ENCODE measurements at regions not wholly inside any gene's neighbourhood (a gene's known extent, or its start where the extent isn't known, plus 50 kb on each side); places are given as distances from the start of the nearest gene placed in this dataset.

DNA sequence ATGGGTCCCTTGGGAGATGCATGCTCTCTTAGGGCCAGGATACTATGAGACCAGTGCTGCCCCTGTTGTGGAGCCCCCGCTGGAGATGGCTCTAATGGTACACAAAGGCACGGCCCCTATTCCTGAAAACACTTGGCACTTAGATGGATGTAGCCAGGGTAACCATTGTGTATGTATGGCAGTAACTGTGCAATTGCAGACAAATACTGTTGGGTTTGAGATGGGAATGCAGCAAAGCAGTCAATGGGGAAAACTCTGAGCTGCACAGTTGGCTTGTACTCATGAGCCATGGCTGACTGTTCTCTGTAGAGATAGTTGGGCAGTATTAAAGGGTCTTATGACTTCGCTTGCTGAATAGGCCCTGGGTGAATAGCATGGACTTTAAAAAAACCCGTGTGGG, 67.9 kb upstream of the NPAP1 start:
- Mint-ChIP-seq H3K27me3 (ENCODE audit: insufficient read depth) (no peaks in the 10 kb centered on the region), H3K27ac (no peak overlapping the region), H3K4me1 (ENCODE audit: low read depth) (no peaks in the 10 kb centered on the region), H3K9me3 (peaks cover 66% of the 10 kb centered on the region), H3K36me3 (ENCODE audit: low read depth) (no peaks in the 10 kb centered on the region; the same call in 1 of the 2 replicates), H3K4me3 (no peak overlapping the region)
- TF ChIP-seq, protein P1, sequence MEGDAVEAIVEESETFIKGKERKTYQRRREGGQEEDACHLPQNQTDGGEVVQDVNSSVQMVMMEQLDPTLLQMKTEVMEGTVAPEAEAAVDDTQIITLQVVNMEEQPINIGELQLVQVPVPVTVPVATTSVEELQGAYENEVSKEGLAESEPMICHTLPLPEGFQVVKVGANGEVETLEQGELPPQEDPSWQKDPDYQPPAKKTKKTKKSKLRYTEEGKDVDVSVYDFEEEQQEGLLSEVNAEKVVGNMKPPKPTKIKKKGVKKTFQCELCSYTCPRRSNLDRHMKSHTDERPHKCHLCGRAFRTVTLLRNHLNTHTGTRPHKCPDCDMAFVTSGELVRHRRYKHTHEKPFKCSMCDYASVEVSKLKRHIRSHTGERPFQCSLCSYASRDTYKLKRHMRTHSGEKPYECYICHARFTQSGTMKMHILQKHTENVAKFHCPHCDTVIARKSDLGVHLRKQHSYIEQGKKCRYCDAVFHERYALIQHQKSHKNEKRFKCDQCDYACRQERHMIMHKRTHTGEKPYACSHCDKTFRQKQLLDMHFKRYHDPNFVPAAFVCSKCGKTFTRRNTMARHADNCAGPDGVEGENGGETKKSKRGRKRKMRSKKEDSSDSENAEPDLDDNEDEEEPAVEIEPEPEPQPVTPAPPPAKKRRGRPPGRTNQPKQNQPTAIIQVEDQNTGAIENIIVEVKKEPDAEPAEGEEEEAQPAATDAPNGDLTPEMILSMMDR (IDR thresholded peaks at IDR 0.05) = no peak
- no peak for DNase-seq

DNA sequence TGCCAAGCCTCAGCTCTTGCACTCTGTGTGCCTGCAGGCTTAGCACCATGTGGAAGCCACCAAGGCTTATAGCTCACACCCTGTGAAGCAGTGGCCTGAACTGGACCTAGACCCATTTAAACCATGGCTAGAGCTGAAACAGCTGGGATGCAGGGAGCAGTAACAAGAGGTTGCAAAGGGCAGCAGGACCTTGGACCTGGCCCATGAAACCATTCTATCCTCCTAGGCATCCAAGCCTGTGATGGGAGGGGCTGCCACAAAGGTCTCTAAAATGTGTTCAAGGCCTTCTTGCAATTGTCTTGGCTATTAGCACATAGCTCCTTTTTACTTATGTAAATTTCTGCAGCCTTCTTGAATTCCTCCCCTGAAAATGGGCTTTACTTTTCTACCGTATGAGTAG, 57.9 kb upstream of the NPAP1 start:
- no peak overlapping the region for H3K27ac Mint-ChIP-seq
- peaks cover 7% of the 10 kb centered on the region for H3K36me3 Mint-ChIP-seq (ENCODE audit: low read depth)
- no peak for DNase-seq
- H3K4me3 Mint-ChIP-seq = no peak overlapping the region
- H3K27me3 Mint-ChIP-seq (ENCODE audit: insufficient read depth) = no peaks in the 10 kb centered on the region; the same call in 1 of the 2 replicates
- peaks cover 72% of the 10 kb centered on the region for H3K9me3 Mint-ChIP-seq
- TF ChIP-seq, protein P1 (IDR thresholded peaks at IDR 0.05) = no peak
- no peaks in the 10 kb centered on the region for H3K4me1 Mint-ChIP-seq (ENCODE audit: low read depth)

DNA sequence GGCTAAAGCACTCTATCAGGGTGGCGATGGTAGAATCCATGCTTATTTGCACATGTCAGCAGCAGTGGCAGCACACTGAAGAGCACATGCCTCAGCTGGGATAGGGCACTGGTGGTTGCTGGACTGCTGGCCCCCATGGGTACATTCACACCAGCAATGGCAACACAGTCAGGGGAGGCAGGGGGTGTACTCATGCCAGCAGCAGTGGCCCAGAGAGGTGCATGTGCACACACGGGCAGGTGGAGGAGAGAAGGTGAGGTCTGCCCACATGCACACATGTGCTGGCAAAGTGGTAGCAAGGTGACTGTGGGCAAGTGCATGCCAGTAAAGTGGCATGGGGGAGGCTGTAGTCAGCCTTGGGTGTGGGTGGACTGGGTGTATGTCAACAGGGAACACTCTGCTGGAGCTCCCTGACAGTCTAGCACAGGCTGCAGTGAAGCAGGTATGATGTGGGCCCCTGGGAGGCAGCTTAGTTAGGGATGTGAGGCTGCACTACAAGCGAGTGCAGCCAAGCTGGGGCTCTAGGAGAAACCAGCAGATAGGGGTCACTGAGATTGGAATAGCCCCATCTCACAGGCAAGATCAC, 53.9 kb upstream of the NPAP1 start:
- H3K27ac Mint-ChIP-seq = no peak overlapping the region
- H3K4me3 Mint-ChIP-seq = no peak overlapping the region
- H3K9me3 Mint-ChIP-seq = peaks cover 63% of the 10 kb centered on the region
- peaks cover 13% of the 10 kb centered on the region for H3K36me3 Mint-ChIP-seq (ENCODE audit: low read depth)
- no peaks in the 10 kb centered on the region for H3K4me1 Mint-ChIP-seq (ENCODE audit: low read depth)
- no peaks in the 10 kb centered on the region; the same call in 1 of the 2 replicates for H3K27me3 Mint-ChIP-seq (ENCODE audit: insufficient read depth)
- TF ChIP-seq, protein P1 (IDR thresholded peaks at IDR 0.05) = no peak
- no peak for DNase-seq

Data from HFFc6 (cell line).